Esophagus muscularis mucosa (tissue), 4 donors: ENCODE measurements at regions not wholly inside any gene's neighbourhood (a gene's known extent, or its start where the extent isn't known, plus 50 kb on each side); places are given as distances from the start of the nearest gene placed in this dataset.

Experiments
- DNase-seq: peaks from one replicate; pipeline ENCODE4 v3.0.0-alpha.2; 2017; ENCODE audit errors: extremely low spot score
- H3K27ac ChIP-seq, 4 donors: fragments of 200-600 bp; sonication (generic); replicated peaks in 1 of 4; 1 replicate in 3 of 4; 2 replicates in 1 of 4; pipeline ENCODE4 v1.5.1; 2016 to 2019; ENCODE audit warnings: mild to moderate bottlenecking in 1 of 4
- H3K27me3 ChIP-seq, 4 donors: fragments of 200-600 bp; sonication (generic); one replicate each; pipeline versions ENCODE4 v1.5.1 to v1.6.0; 2016 to 2019
- H3K36me3 ChIP-seq, 4 donors: fragments of 200-600 bp; sonication (generic); one replicate each; pipeline ENCODE4 v1.5.1; 2016 to 2019
- H3K4me1 ChIP-seq, 4 donors: fragments of 200-600 bp; sonication (generic); one replicate each; pipeline ENCODE4 v1.5.1; 2016 to 2019
- H3K4me3 ChIP-seq, 4 donors: fragments of 200-600 bp; sonication (generic); 1 replicate in 2 of 4; 2 replicates in 2 of 4; pipeline ENCODE4 v1.5.1; 2016 to 2019; ENCODE audit warnings: mild to moderate bottlenecking in 4 of 4, moderate library complexity in 1 of 4
- H3K9me3 ChIP-seq, 4 donors: fragments of 200-600 bp; sonication (generic); 1 replicate in 3 of 4; 2 replicates in 1 of 4; pipeline ENCODE4 v1.5.1; 2016 to 2019
- EP300 ChIP-seq: sonication (generic); formaldehyde crosslinking; IDR thresholded peaks from one replicate; pipeline ENCODE4 v1.6.1; 2017; ENCODE audit warnings: antibody characterized with exemption
- POLR2A ChIP-seq: fragments of 450-650 bp; IDR thresholded peaks from one replicate; pipeline ENCODE4 v1.6.1; 2017; ENCODE audit warnings: antibody characterized with exemption, moderate library complexity, mild to moderate bottlenecking, low read depth
- POLR2AphosphoS5 ChIP-seq, 2 donors: sonication (generic); formaldehyde crosslinking; IDR thresholded peaks; one replicate each; pipeline ENCODE4 v1.6.1; 2017; ENCODE audit warnings: antibody characterized with exemption in 2 of 2
- WGBS: methylation state at CpG from one replicate; pipeline ENCODE4 v1.1.5; 2018; 5-methylcytosine and 5-hydroxymethylcytosine counted together
- intact Hi-C: fragments of 100-400 bp; cut with DNase I; formaldehyde crosslinking; loops from one replicate; pipeline ENCODE4 v1.15.1; 2023
- TF ChIP-seq, protein P1 (sequence below), 3 experiments: fragments of 200-600 bp in 2 of 3; fragments of 450-650 bp in 1 of 3; sonication (generic) in 2 of 3; IDR thresholded peaks; one replicate each; pipeline ENCODE4 v1.5.1; 2017 to 2019; ENCODE audit warnings: antibody characterized with exemption in 3 of 3, mild to moderate bottlenecking in 2 of 3, moderate library complexity in 1 of 3

DNA sequence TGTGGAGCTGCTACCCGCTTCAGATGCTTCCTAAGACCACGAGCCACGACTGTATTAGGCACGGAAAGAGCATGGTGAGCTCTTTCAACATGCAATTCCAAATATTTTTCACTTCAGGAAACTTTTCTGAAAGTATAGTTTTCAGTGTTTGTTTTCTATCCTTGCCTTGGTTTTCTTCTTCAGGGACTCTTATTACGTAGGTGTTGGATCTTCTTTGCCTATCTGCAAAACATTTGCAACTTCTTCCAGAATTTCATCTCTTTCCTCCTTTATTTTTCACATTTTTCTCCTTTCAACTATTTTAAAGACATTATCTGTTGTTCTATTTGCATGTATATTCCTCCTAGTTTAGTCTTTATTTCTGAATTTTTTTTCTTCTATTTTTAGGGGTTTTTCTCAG lies 148.9 kb upstream of the LSM14A start:
- no peak for DNase-seq
- no peaks in the 10 kb centered on the region for H3K36me3 ChIP-seq
- H3K27me3 ChIP-seq, result peaks cover 0 to 18% (median 0%) of the 10 kb centered on the region in 4 donors
- no peak overlapping the region for H3K4me3 ChIP-seq
- WGBS, result 86% methylated on average over 5 of the region's 5 CpGs
- H3K9me3 ChIP-seq, result peaks cover 0 to 30% (median 16%) of the 10 kb centered on the region in 4 donors
- TF ChIP-seq EP300 (no peak), POLR2A (no peak), POLR2AphosphoS5 (IDR thresholded peaks at IDR 0.05) (no peak)
- TF ChIP-seq, protein P1, sequence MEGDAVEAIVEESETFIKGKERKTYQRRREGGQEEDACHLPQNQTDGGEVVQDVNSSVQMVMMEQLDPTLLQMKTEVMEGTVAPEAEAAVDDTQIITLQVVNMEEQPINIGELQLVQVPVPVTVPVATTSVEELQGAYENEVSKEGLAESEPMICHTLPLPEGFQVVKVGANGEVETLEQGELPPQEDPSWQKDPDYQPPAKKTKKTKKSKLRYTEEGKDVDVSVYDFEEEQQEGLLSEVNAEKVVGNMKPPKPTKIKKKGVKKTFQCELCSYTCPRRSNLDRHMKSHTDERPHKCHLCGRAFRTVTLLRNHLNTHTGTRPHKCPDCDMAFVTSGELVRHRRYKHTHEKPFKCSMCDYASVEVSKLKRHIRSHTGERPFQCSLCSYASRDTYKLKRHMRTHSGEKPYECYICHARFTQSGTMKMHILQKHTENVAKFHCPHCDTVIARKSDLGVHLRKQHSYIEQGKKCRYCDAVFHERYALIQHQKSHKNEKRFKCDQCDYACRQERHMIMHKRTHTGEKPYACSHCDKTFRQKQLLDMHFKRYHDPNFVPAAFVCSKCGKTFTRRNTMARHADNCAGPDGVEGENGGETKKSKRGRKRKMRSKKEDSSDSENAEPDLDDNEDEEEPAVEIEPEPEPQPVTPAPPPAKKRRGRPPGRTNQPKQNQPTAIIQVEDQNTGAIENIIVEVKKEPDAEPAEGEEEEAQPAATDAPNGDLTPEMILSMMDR (IDR thresholded peaks at IDR 0.05), result no peak
- intact Hi-C loops, result no loop called here
- no peak overlapping the region for H3K27ac ChIP-seq
- H3K4me1 ChIP-seq, result no peaks in the 10 kb centered on the region

DNA sequence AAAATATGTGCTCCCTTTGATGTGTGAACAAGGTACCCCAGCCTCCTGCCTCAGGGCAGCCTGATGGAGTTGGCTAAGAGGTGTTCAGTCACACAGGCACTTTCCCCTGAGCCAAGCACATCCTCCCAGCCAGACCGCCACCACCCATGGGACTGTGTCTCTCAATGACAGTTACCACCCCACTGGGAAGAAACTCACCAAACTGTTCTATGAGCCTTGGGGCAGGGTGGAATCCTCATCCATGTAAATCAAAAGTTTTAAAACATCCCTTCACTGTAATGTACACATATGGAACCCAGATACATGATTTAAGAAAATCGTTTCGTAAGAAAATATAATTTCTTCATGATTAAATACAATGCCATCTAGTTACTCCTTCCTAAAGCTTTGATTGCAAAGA lies 138.4 kb upstream of the LSM14A start:
- TF ChIP-seq POLR2A (no peak), EP300 (no peak), POLR2AphosphoS5 (IDR thresholded peaks at IDR 0.05) (no peak)
- TF ChIP-seq, protein P1 (IDR thresholded peaks at IDR 0.05), result no peak
- no peaks in the 10 kb centered on the region for H3K27me3 ChIP-seq
- H3K27ac ChIP-seq, result no peak overlapping the region
- no peaks in the 10 kb centered on the region for H3K4me1 ChIP-seq
- WGBS, result 87% methylated on average over 3 of the region's 3 CpGs
- H3K4me3 ChIP-seq, result no peak overlapping the region
- H3K9me3 ChIP-seq, result no peaks in the 10 kb centered on the region
- no peaks in the 10 kb centered on the region for H3K36me3 ChIP-seq
- DNase-seq, result no peak
- intact Hi-C loops, result no loop called here

DNA sequence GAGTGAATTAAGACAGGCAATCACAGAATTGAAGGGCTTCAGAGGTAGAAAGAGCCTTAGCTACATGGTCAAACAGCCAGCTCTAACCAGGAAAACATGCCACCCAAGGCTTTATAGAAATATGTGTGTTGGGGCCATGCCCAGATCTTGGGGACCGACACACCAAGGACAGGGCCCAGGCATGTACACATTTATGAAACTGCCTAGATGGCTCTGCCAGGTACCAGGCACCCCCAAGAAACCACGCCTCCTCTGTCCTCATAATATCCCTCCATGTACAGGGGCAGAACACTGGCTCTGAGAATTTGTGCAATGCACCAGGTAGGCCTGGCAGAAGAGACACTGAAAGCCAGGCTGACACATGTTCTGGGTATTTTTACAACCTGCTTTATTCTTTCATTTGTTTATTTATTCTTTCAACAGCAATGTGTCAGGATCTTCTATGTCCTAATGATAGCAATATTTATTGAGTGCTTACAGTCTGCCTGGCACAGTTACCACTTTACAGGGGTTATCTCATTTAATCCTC lies 137.9 kb upstream of the LSM14A start:
- H3K4me1 ChIP-seq, result no peaks in the 10 kb centered on the region
- intact Hi-C loops, result no loop called here

DNA sequence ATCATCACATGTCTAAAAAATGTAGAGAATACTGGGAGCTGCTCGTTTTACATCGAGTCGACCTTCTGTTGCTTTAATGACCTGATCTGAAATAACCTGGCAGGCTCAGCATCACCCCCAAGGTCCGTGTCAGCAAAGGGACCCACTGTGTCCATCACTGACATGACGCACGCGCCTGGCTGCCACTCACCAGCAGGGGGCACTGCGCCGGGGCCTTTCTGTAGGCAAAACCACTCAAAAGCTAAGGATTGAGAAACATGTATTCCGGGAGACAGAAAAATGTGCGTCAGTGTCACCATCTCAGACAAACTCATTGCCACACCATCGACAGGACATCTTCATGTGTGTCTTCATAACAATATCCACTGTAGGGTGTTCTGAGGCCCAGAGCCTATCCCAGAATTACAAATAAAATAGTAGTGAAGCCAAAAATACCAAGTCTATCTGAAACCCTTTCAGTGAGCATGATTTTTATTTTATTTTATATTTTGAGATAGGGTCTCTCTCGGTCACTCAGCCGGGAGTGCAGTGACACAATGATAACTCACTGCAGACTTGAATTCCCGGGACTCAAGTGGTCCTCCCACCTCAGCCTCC lies 130.3 kb upstream of the LSM14A start:
- Histone ChIP-seq H3K27ac (no peak overlapping the region), H3K27me3 (peaks cover 0 to 4% (median 0%) of the 10 kb centered on the region in 4 donors), H3K36me3 (no peaks in the 10 kb centered on the region), H3K9me3 (no peaks in the 10 kb centered on the region), H3K4me3 (no peak overlapping the region), H3K4me1 (no peaks in the 10 kb centered on the region)
- 29% methylated on average over 15 of the region's 15 CpGs for WGBS
- intact Hi-C loops, result loop anchor here (5.0 kb wide), 1 partner anchor 105 kb away; no protein-coding TSS in a partner anchor
- no peak for DNase-seq
- no peak for TF ChIP-seq POLR2A
- TF ChIP-seq, protein P1 (IDR thresholded peaks at IDR 0.05), result peak; percentile 49 to 72 (median 67)

More for the DNA sequence above, 137.9 kb upstream of the LSM14A start:
- H3K27ac ChIP-seq, result no peak overlapping the region
- H3K9me3 ChIP-seq, result no peaks in the 10 kb centered on the region
- no peak overlapping the region for H3K4me3 ChIP-seq
- TF ChIP-seq, protein P1 (IDR thresholded peaks at IDR 0.05), result no peak
- no peak for TF ChIP-seq POLR2AphosphoS5 (IDR thresholded peaks at IDR 0.05)
- TF ChIP-seq EP300, result no peak
- TF ChIP-seq POLR2A, result no peak
- WGBS, result 67% methylated on average over 1 of the region's 2 CpGs
- H3K27me3 ChIP-seq, result no peaks in the 10 kb centered on the region
- DNase-seq, result no peak
- no peaks in the 10 kb centered on the region for H3K36me3 ChIP-seq

DNA sequence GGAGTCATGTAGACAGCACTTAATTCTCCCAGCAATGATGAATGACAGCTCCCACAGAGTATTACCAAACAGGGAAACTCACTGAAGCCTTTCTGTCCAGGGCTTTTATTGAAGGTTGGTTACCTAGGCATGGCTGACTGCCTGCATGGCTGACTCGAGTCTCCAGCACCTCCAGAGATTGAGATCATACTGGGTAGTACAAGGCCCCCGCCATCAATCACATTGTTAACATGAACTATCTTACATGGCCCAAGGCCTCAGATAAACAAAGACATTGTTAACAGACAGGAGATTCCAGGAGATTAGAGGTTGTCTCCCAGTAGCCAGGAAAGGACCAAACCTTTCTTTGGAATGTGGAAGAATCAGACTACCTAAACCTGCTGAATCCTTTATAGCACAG lies 128.3 kb upstream of the LSM14A start:
- Histone ChIP-seq H3K4me3 (no peak overlapping the region), H3K27me3 (peaks cover 0 to 13% (median 0%) of the 10 kb centered on the region in 4 donors), H3K27ac (no peak overlapping the region), H3K4me1 (no peaks in the 10 kb centered on the region), H3K36me3 (no peaks in the 10 kb centered on the region), H3K9me3 (no peaks in the 10 kb centered on the region)
- TF ChIP-seq EP300, result no peak
- TF ChIP-seq, protein P1 (IDR thresholded peaks at IDR 0.05), result no peak
- no peak for TF ChIP-seq POLR2AphosphoS5 (IDR thresholded peaks at IDR 0.05)
- no peak for TF ChIP-seq POLR2A
- WGBS, result 44% methylated on average over 2 of the region's 2 CpGs
- DNase-seq, result no peak
- intact Hi-C loops, result loop anchor here (5.0 kb wide), 1 partner anchor 103 kb away; no protein-coding TSS in a partner anchor
